SH-SY5Y (cell line): ENCODE measurements at regions not wholly inside any gene's neighbourhood (a gene's known extent, or its start where the extent isn't known, plus 50 kb on each side); places are given as distances from the start of the nearest gene placed in this dataset.

ENCODE experiments used
- GATA2 ChIP-seq: IDR thresholded peaks from 2 replicates; pipeline ENCODE4 v1.6.1; 2011; ENCODE audit warnings: mild to moderate bottlenecking, low read depth, low read length
- GATA3 ChIP-seq: IDR thresholded peaks from 2 replicates; pipeline ENCODE4 v1.6.1; 2011; ENCODE audit warnings: low read depth, mild to moderate bottlenecking, low read length, moderate library complexity

DNA sequence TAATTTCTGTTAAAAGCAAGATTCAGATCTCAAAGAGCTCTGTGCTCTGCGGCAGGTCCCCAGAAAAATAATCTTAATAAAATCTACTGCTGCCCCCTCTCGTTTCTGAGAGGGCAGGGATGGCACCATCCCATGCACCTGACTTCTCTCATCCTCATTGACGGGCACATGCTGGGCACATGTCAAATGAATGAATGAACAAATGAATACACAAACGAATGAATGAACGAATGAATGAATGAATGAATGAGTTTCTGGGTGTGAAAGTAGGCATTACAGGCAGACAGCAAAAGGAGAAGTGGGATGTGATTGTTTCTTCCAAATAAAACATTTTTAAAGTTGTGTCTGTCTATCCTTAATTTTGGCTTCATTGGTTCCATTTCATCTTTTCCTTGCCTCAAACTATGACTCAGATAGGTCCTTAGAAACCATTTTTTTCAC lies 398.1 kb upstream of the PRKCQ start:
- TF ChIP-seq GATA2: no peak
- TF ChIP-seq GATA3: no peak
